Heart left ventricle (tissue), 13 donors: ENCODE measurements at regions not wholly inside any gene's neighbourhood (a gene's known extent, or its start where the extent isn't known, plus 50 kb on each side); places are given as distances from the start of the nearest gene placed in this dataset.

Experiments used
- POLR2A ChIP-seq, 2 donors: fragments of 450-650 bp; IDR thresholded peaks; one replicate each; pipeline ENCODE4 v1.6.1; 2017; ENCODE audit warnings: antibody characterized with exemption in 2 of 2, mild to moderate bottlenecking in 2 of 2, moderate library complexity in 2 of 2
- TF ChIP-seq, protein P1 (sequence below), 12 donors: fragments of 200-600 bp; sonication (generic) in 4 of 12; IDR thresholded peaks; one replicate each; pipeline versions ENCODE4 v1.5.0 to v1.8.0; 2018 to 2022; ENCODE audit warnings: antibody characterized with exemption in 12 of 12, mild to moderate bottlenecking in 5 of 12
- donor health status: ischemic (EF 13 %, LVEDD 7.1; RV severe dilation, severe dysfunction).
- donor health status: DM: no; HTN: yes; CAD: no.
- donor health status: DM: no; HTN: no; CAD: no.
- donor health status: ischemic (EF 25% LVEDD 6.9; RV normal size, moderate dysfunction).
- donor health status: ischemic (EF 25% LVEDD 5.7; RV mildly dilated, moderate dysfunction).
- donor health status: ischemic (EF 35%, LVEDD 5.7; RV mildly dilated, moderate dysfunction).
- donor health status: nonischemic (EF 11% LVEDD 7.7; RV severe dilation, severe dysfunction).
- donor health status: DM: yes; HTN: yes; CAD: no.
- donor health status: PGD.
- donor health status: ischemic (EF 29% LVEDD 5.4; RV normal size, mild dysfunction).
- donor health status: nonischemic (EF 23%, LVEDD 6.1; RV moderate dilation, normal function).

- TF ChIP-seq, protein P1, sequence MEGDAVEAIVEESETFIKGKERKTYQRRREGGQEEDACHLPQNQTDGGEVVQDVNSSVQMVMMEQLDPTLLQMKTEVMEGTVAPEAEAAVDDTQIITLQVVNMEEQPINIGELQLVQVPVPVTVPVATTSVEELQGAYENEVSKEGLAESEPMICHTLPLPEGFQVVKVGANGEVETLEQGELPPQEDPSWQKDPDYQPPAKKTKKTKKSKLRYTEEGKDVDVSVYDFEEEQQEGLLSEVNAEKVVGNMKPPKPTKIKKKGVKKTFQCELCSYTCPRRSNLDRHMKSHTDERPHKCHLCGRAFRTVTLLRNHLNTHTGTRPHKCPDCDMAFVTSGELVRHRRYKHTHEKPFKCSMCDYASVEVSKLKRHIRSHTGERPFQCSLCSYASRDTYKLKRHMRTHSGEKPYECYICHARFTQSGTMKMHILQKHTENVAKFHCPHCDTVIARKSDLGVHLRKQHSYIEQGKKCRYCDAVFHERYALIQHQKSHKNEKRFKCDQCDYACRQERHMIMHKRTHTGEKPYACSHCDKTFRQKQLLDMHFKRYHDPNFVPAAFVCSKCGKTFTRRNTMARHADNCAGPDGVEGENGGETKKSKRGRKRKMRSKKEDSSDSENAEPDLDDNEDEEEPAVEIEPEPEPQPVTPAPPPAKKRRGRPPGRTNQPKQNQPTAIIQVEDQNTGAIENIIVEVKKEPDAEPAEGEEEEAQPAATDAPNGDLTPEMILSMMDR (IDR thresholded peaks at IDR 0.05): no peak
- no peak for TF ChIP-seq POLR2A (IDR thresholded peaks at IDR 0.05)
Measured at GRCh38 chr3:94686208-94686607, 623.3 kb downstream of the NSUN3 start.
